Keratinocyte (primary cell): ENCODE measurements at regions not wholly inside any gene's neighbourhood (a gene's known extent, or its start where the extent isn't known, plus 50 kb on each side); places are given as distances from the start of the nearest gene placed in this dataset.

Experiments
- DNase-seq: peaks from one replicate; pipeline ENCODE4 v3.0.0-alpha.2; 2011; ENCODE audit warnings: low read depth, missing footprints, low spot score
- FAIRE-seq: peaks from 2 replicates; lab custom pipeline; 2011; peaks lifted over from hg19 to GRCh38; lab: Jason Lieb, UNC
- H2AFZ ChIP-seq: 2 replicates; pipeline ENCODE4 v1.6.0; 2012; ENCODE audit warnings: low read length, control low read depth, inconsistent platforms; ENCODE audit not compliant: control insufficient read depth
- H3K27ac ChIP-seq: 2 replicates; pipeline ENCODE4 v1.5.1; 2011; ENCODE audit warnings: low read length; ENCODE audit not compliant: control insufficient read depth, insufficient read depth
- H3K27me3 ChIP-seq: 3 replicates; pipeline ENCODE4 v1.6.0; 2011; ENCODE audit warnings: low read length; ENCODE audit not compliant: control insufficient read depth, insufficient read depth; ENCODE audit errors: extremely low read depth
- H3K36me3 ChIP-seq, 2 experiments: 2 replicates in 1 of 2; 3 replicates in 1 of 2; pipeline ENCODE4 v1.5.1; 2011; ENCODE audit warnings: low read length in 2 of 2, mild to moderate bottlenecking in 1 of 2; ENCODE audit not compliant: control insufficient read depth in 2 of 2, insufficient read depth in 2 of 2; ENCODE audit errors: extremely low read depth in 1 of 2
- H3K4me1 ChIP-seq: 3 replicates; pipeline ENCODE4 v1.5.1; 2011; ENCODE audit warnings: low read length; ENCODE audit not compliant: control insufficient read depth, insufficient read depth; ENCODE audit errors: extremely low read depth
- H3K4me2 ChIP-seq: 3 replicates; pipeline ENCODE4 v1.6.0; 2011; ENCODE audit warnings: low read depth, low read length; ENCODE audit not compliant: control insufficient read depth, insufficient read depth; ENCODE audit errors: extremely low read depth
- H3K4me3 ChIP-seq, 3 experiments: fragments of 200-600 bp in 1 of 3; sonication (generic) in 1 of 3; 2 replicates in 2 of 3; 3 replicates in 1 of 3; pipeline ENCODE4 v1.5.1; 2011 to 2016; ENCODE audit warnings: low read length in 3 of 3, mild to moderate bottlenecking in 3 of 3, control low read depth in 2 of 3, inconsistent platforms in 1 of 3, low read depth in 1 of 3, mixed read lengths in 1 of 3, mixed run types in 1 of 3, moderate library complexity in 1 of 3; ENCODE audit not compliant: control insufficient read depth in 2 of 3, insufficient read depth in 2 of 3; ENCODE audit errors: extremely low read depth in 1 of 3
- H3K79me2 ChIP-seq: 2 replicates; pipeline ENCODE4 v1.6.0; 2012; ENCODE audit warnings: low read length; ENCODE audit not compliant: control insufficient read depth, insufficient read depth
- H3K9ac ChIP-seq: 3 replicates; pipeline ENCODE4 v1.6.0; 2011; ENCODE audit warnings: low read length; ENCODE audit not compliant: control insufficient read depth, insufficient read depth; ENCODE audit errors: extremely low read depth
- H3K9me1 ChIP-seq: 3 replicates; pipeline ENCODE4 v1.6.0; 2011; ENCODE audit warnings: low read length; ENCODE audit not compliant: control insufficient read depth, insufficient read depth; ENCODE audit errors: extremely low read depth
- H3K9me3 ChIP-seq: 2 replicates; pipeline ENCODE4 v1.5.1; 2012; ENCODE audit warnings: low read depth, low read length; ENCODE audit not compliant: control insufficient read depth
- H4K20me1 ChIP-seq: 3 replicates; pipeline ENCODE4 v1.6.0; 2011; ENCODE audit warnings: low read length; ENCODE audit not compliant: control insufficient read depth, insufficient read depth; ENCODE audit errors: extremely low read depth
- EZH2 ChIP-seq: IDR thresholded peaks from one replicate; pipeline ENCODE4 v1.6.1; 2012; ENCODE audit warnings: inconsistent platforms, mild to moderate bottlenecking, low read length, moderate library complexity
- dilution Hi-C: fragments of 300-500 bp; cut with MboI; formaldehyde crosslinking; loops from one replicate; pipeline ENCODE4 v1.7.0; 2020; ENCODE audit warnings: low sequenced_read_pairs; ENCODE audit not compliant: extremely low pct_ligation_motif_present
- TF ChIP-seq, protein P1 (sequence below), 3 experiments: IDR thresholded peaks in 1 of 3; conservative IDR thresholded peaks in 1 of 3; optimal IDR thresholded peaks in 1 of 3; 2 replicates in 2 of 3; 3 replicates in 1 of 3; pipeline versions ENCODE3 to v1.5.1; 2011; ENCODE audit warnings: low read length in 3 of 3, mild to moderate bottlenecking in 3 of 3, moderate library complexity in 2 of 3, control low read depth in 1 of 3, inconsistent platforms in 1 of 3; ENCODE audit not compliant: insufficient read depth in 2 of 3; ENCODE audit errors: extremely low read depth in 1 of 3

DNA sequence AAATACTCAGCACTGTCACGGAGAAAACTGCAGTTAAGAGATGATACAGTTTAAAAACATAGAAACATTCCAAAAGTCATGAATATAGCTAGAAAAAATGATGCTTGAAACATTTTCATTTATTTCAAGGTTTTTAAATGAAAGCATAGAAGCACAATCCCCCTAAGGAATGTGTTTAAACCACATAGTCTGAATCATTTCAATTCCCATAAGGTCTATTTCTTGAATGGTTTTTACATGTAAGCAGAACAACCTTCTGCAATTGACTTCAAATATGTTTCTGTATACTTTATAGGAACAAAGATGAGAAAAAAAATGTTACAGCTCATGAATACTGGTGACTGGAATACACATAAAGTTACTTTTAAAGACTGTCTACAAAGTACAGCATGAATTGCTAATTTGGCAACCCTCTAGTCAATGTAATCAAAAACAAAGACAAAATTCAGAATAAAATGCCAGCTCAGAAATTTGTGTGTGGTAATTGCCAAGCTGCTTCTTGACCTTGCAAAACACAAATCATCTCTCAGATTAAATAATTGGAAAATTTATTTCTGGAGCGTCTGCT lies 886.4 kb upstream of the ADGRL3 start:
- Histone ChIP-seq H3K4me1 (no peaks in the 10 kb centered on the region), H3K4me3 (no peak overlapping the region), H3K27me3 (no peaks in the 10 kb centered on the region), H3K79me2 (no peaks in the 10 kb centered on the region), H3K36me3 (no peaks in the 10 kb centered on the region), H3K9me1 (no peaks in the 10 kb centered on the region), H3K27ac (no peak overlapping the region), H3K4me2 (no peak overlapping the region), H3K9me3 (no peaks in the 10 kb centered on the region), H4K20me1 (no peaks in the 10 kb centered on the region), H2AFZ (no peak overlapping the region), H3K9ac (no peak overlapping the region)
- TF ChIP-seq, protein P1, sequence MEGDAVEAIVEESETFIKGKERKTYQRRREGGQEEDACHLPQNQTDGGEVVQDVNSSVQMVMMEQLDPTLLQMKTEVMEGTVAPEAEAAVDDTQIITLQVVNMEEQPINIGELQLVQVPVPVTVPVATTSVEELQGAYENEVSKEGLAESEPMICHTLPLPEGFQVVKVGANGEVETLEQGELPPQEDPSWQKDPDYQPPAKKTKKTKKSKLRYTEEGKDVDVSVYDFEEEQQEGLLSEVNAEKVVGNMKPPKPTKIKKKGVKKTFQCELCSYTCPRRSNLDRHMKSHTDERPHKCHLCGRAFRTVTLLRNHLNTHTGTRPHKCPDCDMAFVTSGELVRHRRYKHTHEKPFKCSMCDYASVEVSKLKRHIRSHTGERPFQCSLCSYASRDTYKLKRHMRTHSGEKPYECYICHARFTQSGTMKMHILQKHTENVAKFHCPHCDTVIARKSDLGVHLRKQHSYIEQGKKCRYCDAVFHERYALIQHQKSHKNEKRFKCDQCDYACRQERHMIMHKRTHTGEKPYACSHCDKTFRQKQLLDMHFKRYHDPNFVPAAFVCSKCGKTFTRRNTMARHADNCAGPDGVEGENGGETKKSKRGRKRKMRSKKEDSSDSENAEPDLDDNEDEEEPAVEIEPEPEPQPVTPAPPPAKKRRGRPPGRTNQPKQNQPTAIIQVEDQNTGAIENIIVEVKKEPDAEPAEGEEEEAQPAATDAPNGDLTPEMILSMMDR (optimal IDR thresholded peaks at IDR 0.05 in 1 of 3, IDR thresholded peaks at IDR 0.05 in 1 of 3, conservative IDR thresholded peaks at IDR 0.05 in 1 of 3; ENCODE audit: extremely low read depth in 1 of 3, insufficient read depth in 2 of 3, low read length in 3 of 3), result no peak
- TF ChIP-seq EZH2, result no peak
- no peak for FAIRE-seq
- no peak for DNase-seq
- dilution Hi-C loops, result no loop called here

DNA sequence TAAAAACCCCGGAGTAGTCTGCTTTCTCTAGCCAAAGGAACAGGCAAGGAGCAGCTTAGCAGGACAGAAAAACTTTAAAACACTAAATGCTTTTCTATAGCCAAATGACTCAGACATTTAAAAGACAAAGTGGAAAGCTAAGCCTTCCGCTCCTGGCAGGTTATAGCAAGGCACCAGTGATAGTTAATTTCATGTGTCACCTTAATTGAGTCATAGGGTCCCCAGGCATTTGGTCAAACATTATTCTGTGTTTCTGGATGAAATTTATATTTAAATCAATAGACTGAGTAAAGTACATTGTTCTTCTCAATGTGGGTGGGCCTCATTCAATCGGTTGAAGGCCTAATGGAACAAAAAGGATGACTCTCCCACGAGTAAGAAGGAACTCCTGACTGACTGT lies 885.7 kb upstream of the ADGRL3 start:
- no peaks in the 10 kb centered on the region for H3K9me3 ChIP-seq
- DNase-seq, result no peak
- H3K27ac ChIP-seq, result no peak overlapping the region
- dilution Hi-C loops, result no loop called here
- TF ChIP-seq EZH2, result no peak
- TF ChIP-seq, protein P1 (optimal IDR thresholded peaks at IDR 0.05 in 1 of 3, IDR thresholded peaks at IDR 0.05 in 1 of 3, conservative IDR thresholded peaks at IDR 0.05 in 1 of 3; ENCODE audit: extremely low read depth in 1 of 3, insufficient read depth in 2 of 3, low read length in 3 of 3), result no peak
- H4K20me1 ChIP-seq, result no peaks in the 10 kb centered on the region
- H3K36me3 ChIP-seq, result no peaks in the 10 kb centered on the region
- no peak overlapping the region for H3K4me2 ChIP-seq
- no peaks in the 10 kb centered on the region for H3K4me1 ChIP-seq
- H3K9me1 ChIP-seq, result no peaks in the 10 kb centered on the region
- H2AFZ ChIP-seq, result no peak overlapping the region
- no peak overlapping the region for H3K9ac ChIP-seq
- no peak overlapping the region for H3K4me3 ChIP-seq
- no peaks in the 10 kb centered on the region for H3K27me3 ChIP-seq
- H3K79me2 ChIP-seq, result no peaks in the 10 kb centered on the region
- no peak for FAIRE-seq
